ENCODE measurements at regions not wholly inside any gene's neighbourhood (a gene's known extent, or its start where the extent isn't known, plus 50 kb on each side); places are given as distances from the start of the nearest gene placed in this dataset.
"Not testable (repeated sequence)": the region's sequence is repeated elsewhere in the genome, so short reads cannot be mapped to it uniquely, and the experiment has no call there.

DNA sequence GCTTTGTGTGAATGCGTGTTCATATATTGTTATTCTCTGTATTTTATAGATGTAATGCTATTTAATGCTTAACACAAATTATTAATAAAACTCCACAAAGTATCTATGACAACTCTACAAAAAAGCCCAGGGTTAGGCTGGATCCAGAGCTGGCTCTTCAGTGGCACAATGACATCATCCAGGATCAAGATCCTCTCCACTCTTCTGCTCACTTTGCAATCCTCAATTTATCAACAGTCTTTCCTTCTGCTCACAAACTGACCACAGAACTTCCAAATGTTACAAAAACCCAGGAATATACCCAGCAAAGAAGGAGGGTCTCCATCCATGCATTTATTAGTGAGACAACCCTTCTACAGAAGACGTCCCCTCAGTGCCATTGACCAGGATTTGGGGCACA is 132.3 kb downstream of the HNRNPD start:
- TF ChIP-seq, protein P1, sequence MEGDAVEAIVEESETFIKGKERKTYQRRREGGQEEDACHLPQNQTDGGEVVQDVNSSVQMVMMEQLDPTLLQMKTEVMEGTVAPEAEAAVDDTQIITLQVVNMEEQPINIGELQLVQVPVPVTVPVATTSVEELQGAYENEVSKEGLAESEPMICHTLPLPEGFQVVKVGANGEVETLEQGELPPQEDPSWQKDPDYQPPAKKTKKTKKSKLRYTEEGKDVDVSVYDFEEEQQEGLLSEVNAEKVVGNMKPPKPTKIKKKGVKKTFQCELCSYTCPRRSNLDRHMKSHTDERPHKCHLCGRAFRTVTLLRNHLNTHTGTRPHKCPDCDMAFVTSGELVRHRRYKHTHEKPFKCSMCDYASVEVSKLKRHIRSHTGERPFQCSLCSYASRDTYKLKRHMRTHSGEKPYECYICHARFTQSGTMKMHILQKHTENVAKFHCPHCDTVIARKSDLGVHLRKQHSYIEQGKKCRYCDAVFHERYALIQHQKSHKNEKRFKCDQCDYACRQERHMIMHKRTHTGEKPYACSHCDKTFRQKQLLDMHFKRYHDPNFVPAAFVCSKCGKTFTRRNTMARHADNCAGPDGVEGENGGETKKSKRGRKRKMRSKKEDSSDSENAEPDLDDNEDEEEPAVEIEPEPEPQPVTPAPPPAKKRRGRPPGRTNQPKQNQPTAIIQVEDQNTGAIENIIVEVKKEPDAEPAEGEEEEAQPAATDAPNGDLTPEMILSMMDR (IDR thresholded peaks at IDR 0.05; ENCODE audit: borderline replicate concordance, insufficient read depth, low read depth, low read length) = no peak

DNA sequence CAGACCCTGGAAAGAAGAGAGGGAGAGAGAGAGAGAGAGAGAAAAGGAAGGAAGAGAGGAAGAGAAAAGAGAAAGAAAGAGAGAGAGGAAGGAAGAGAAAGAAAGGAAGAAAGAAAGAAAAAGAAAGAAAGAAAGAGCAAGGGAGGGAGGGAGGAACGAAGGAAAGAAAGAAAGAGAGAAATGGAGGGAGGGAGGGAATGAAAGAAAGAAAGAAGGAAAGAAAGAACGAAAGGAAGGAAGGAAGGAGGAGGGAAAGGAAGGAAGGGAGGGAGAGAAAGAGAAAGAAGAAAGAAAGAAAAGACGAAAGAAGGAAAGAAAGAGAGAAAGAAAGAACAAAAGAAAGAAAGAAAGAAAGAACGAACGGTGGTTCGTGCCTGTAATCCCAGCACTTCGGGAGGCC is 133.4 kb downstream of the HNRNPD start:
- TF ChIP-seq, protein P1 (IDR thresholded peaks at IDR 0.05; ENCODE audit: borderline replicate concordance, insufficient read depth, low read depth, low read length) = no peak
- H3K4me3 ChIP-seq (ENCODE audit: low read depth, low read length) = no peak overlapping the region

More for the DNA sequence above, 132.3 kb downstream of the HNRNPD start:
- no peak overlapping the region for H3K4me3 ChIP-seq (ENCODE audit: low read depth, low read length)

DNA sequence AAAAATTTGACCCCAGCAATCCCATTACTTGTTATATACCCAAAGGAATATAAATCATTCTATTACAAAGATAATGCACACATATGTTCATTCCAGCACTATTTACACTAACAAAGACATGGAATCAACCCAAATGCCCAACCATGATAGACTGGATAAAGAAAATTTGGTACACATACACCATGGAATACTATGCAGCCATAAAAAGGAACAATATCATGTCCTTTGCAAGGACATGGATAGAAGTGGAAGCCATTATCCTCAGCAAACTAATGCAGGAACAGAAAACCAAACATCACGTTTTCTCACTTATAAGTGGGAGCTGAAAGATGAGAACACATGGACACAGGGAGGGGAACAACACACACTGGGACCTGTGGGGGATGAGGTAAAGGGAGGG is 136.6 kb downstream of the HNRNPD start:
- not testable (repeated sequence) for H3K4me3 ChIP-seq (ENCODE audit: low read depth, low read length)

DNA sequence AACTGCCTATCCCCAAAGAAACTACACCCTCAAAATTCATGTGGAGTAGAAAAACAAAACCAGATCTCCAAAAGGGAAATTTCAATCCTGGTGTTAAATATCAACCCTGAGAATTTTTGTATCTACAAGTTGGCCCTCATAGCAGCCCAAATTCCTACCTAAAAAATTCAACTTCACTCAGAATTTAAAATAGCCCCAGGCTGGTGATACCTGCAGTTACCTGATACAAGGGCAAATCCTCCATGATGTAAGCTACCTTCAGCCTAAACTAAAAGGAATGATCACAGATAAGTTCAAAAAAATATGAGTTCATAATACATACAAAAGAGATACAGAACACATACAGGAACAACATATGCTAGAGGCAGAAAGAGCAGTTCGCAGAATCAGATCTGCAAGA is 138.4 kb downstream of the HNRNPD start:
- no peak overlapping the region for H3K4me3 ChIP-seq (ENCODE audit: low read depth, low read length)
- TF ChIP-seq, protein P1 (IDR thresholded peaks at IDR 0.05; ENCODE audit: borderline replicate concordance, insufficient read depth, low read depth, low read length) = no peak

DNA sequence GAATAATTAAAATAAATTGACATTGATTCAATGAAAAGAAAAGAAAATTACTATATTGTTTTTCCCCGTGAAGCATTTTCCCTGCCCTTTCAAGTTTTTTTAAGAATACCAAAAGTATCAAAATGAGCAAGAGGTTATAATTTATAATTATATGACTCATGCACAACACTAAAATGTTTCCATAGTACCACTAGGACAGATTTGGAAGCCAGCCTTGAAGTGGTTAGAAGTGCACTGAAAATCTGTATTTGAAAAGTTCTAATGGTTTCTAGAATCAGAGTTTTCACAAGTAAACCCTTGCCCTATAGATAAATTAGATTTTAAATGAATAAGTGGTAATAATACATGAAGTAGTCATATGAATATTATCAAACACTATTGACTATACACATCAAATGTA is 140.9 kb downstream of the HNRNPD start:
- TF ChIP-seq, protein P1 (IDR thresholded peaks at IDR 0.05; ENCODE audit: borderline replicate concordance, insufficient read depth, low read depth, low read length) = no peak
- no peak overlapping the region for H3K4me3 ChIP-seq (ENCODE audit: low read depth, low read length)

DNA sequence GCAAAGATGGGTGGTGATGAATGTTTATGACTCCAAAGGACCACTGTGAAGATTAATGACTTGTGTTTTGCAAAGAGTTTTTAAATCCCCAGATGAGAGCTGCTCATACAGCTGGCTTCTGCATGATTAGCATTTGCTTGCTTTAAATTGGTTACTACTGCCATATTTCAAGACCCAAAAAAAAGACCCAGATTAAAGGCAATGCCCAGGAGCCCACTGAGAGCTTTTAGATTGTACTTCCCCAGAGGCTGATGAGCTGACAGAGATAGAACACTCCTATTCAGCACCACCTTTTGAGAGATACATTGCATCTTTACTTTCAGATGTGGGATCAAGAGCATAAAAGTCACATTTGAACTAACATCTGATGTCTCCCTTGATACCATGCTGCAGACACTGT is 142.0 kb downstream of the HNRNPD start:
- TF ChIP-seq, protein P1 (IDR thresholded peaks at IDR 0.05; ENCODE audit: borderline replicate concordance, insufficient read depth, low read depth, low read length) = no peak
- no peak overlapping the region for H3K4me3 ChIP-seq (ENCODE audit: low read depth, low read length)

DNA sequence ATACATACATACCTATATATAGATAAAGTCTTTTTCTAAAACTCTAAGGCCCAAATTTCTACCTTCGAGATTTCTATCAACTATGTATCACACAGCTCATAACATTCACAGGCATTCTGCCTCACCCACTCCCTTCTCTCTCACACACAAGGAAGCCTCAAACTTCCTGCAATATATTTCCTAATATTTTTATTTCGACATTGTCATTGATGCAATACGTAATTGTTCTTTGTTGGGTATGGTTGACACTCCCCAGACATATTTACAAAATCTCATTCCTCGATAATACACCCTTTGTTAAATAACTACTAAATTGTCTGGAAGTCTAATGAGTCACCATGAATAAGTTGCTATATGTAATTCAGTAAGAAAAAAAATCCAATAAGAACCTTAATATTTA is 143.5 kb downstream of the HNRNPD start:
- no peak overlapping the region for H3K4me3 ChIP-seq (ENCODE audit: low read depth, low read length)
- TF ChIP-seq, protein P1 (IDR thresholded peaks at IDR 0.05; ENCODE audit: borderline replicate concordance, insufficient read depth, low read depth, low read length) = no peak

DNA sequence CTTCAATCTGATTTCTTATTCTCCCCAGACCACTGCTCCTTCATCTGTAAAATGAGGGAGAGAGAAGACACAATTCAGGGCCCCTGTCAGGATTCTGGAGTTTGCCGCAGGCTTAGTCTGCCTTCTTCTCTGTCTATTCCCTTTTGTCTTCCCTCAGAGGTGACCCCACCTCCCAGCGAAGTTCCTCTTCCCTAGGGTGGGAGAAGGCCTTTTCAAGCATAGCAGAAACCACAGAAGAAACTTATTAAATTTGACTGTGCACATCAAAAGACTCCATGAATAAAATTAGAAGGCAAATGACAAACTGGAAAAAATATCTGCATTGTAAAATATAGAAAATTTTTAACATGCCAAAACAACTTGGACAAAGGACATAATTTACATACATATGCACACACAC is 148.8 kb downstream of the HNRNPD start:
- TF ChIP-seq, protein P1 (IDR thresholded peaks at IDR 0.05; ENCODE audit: borderline replicate concordance, insufficient read depth, low read depth, low read length) = no peak
- no peak overlapping the region for H3K4me3 ChIP-seq (ENCODE audit: low read depth, low read length)
